GM23248 (cell line): ENCODE measurements at regions not wholly inside any gene's neighbourhood (a gene's known extent, or its start where the extent isn't known, plus 50 kb on each side); places are given as distances from the start of the nearest gene placed in this dataset.

Source experiments
- DNase-seq: peaks from one replicate; pipeline ENCODE4 v3.0.0-alpha.2; 2015
- H2AFZ ChIP-seq: fragments of 200-600 bp; sonication (generic); 2 replicates; pipeline ENCODE4 v1.6.1; 2016; ENCODE audit warnings: antibody characterized with exemption
- H3F3A ChIP-seq: fragments of 200-600 bp; sonication (generic); 2 replicates; pipeline ENCODE4 v1.6.1; 2016; ENCODE audit warnings: mild to moderate bottlenecking, antibody characterized with exemption, mixed run types; ENCODE audit not compliant: insufficient read depth
- H3K27ac ChIP-seq: fragments of 200-600 bp; sonication (generic); 2 replicates; pipeline ENCODE4 v1.5.1; 2016; ENCODE audit warnings: mild to moderate bottlenecking
- H3K27me3 ChIP-seq: fragments of 200-600 bp; sonication (generic); replicated peaks from 2 replicates; pipeline ENCODE4 v1.6.1; 2016; ENCODE audit warnings: mild to moderate bottlenecking; ENCODE audit not compliant: insufficient read depth
- H3K36me3 ChIP-seq: fragments of 200-600 bp; sonication (generic); 2 replicates; pipeline ENCODE4 v1.6.1; 2016; ENCODE audit warnings: low read depth, mild to moderate bottlenecking
- H3K4me1 ChIP-seq: fragments of 200-600 bp; sonication (generic); 2 replicates; pipeline ENCODE4 v1.6.1; 2016; ENCODE audit warnings: mild to moderate bottlenecking; ENCODE audit not compliant: insufficient read depth
- H3K4me2 ChIP-seq: fragments of 200-600 bp; sonication (generic); one replicate; pipeline ENCODE4 v1.6.1; 2016; ENCODE audit warnings: mild to moderate bottlenecking; ENCODE audit not compliant: unreplicated experiment
- H3K4me3 ChIP-seq: fragments of 200-600 bp; sonication (generic); 2 replicates; pipeline ENCODE4 v1.5.1; 2016; ENCODE audit warnings: mild to moderate bottlenecking
- H3K79me2 ChIP-seq: fragments of 200-600 bp; sonication (generic); 2 replicates; pipeline ENCODE4 v1.6.1; 2016; ENCODE audit warnings: mild to moderate bottlenecking; ENCODE audit not compliant: insufficient read depth
- H3K9ac ChIP-seq: fragments of 200-600 bp; sonication (generic); 2 replicates; pipeline ENCODE4 v1.6.1; 2016; ENCODE audit warnings: mild to moderate bottlenecking
- H3K9me2 ChIP-seq: fragments of 200-600 bp; sonication (generic); 2 replicates; pipeline ENCODE4 v1.6.1; 2016; ENCODE audit warnings: mixed run types, mild to moderate bottlenecking, moderate library complexity; ENCODE audit not compliant: insufficient read depth
- H3K9me3 ChIP-seq: fragments of 200-600 bp; sonication (generic); one replicate; pipeline ENCODE4 v1.6.1; 2017; ENCODE audit warnings: low read depth
- H4K20me1 ChIP-seq: fragments of 200-600 bp; sonication (generic); 2 replicates; pipeline ENCODE4 v1.6.0; 2016; ENCODE audit not compliant: insufficient read depth
- EZH2 ChIP-seq: fragments of 200-600 bp; sonication (generic); IDR thresholded peaks from 2 replicates; pipeline ENCODE4 v1.6.1; 2018; ENCODE audit warnings: antibody characterized with exemption, mild to moderate bottlenecking; ENCODE audit not compliant: insufficient read depth, poor library complexity, severe bottlenecking
- EZH2phosphoT487 ChIP-seq: fragments of 200-600 bp; sonication (generic); IDR thresholded peaks from 2 replicates; pipeline ENCODE4 v1.6.1; 2018; ENCODE audit warnings: antibody characterized with exemption, moderate library complexity, mild to moderate bottlenecking, low read depth; ENCODE audit not compliant: insufficient read depth
- WGBS, 2 experiments: methylation state at CpG; one replicate each; pipeline ENCODE4 v1.1.6; 2015 to 2017; ENCODE audit warnings: low lambda C conversion rate in 2 of 2, low coverage in 1 of 2; ENCODE audit errors: missing lambda C conversion rate in 2 of 2; 5-methylcytosine and 5-hydroxymethylcytosine counted together
- in situ Hi-C: fragments of 300-500 bp; cut with MboI; formaldehyde crosslinking; loops from 2 replicates; pipeline ENCODE4 v1.15.0; 2020

DNA sequence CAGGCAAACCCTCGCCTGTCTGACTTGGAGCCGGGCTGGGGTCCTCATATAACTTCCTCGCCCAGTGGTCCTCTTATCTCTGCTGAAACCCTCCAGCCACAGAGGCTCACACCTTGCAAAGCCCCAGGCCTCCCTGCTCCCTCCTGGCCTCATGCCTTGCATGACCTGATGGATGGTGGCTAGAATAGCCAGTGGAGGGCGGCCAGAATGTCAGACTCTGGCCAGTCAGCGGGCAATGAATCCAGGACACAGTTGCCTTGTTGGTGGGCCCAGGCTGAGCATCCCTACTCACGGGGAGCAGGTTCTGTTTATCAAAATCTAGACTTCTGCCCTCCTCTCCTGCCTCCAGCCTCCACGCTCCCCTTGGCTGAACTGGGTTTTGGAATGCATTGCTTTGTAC lies 69.1 kb upstream of the WNT11 start:
- H3K79me2 ChIP-seq: no peaks in the 10 kb centered on the region
- H3K9ac ChIP-seq: no peak overlapping the region
- TF ChIP-seq EZH2phosphoT487: no peak
- TF ChIP-seq EZH2: no peak
- 67 to 70% methylated on average over 7 of the region's 7 CpGs for WGBS, 2 experiments
- no peaks in the 10 kb centered on the region for H3K36me3 ChIP-seq
- H4K20me1 ChIP-seq: no peaks in the 10 kb centered on the region
- H3K9me3 ChIP-seq: no peaks in the 10 kb centered on the region
- in situ Hi-C loops: no loop called here
- H3K4me1 ChIP-seq: no peaks in the 10 kb centered on the region
- no peak for DNase-seq
- H3K9me2 ChIP-seq: no peaks in the 10 kb centered on the region
- no peaks in the 10 kb centered on the region for H3F3A ChIP-seq
- no peak overlapping the region for H3K4me2 ChIP-seq
- H3K27ac ChIP-seq: no peak overlapping the region
- H2AFZ ChIP-seq: no peak overlapping the region
- H3K4me3 ChIP-seq: no peak overlapping the region
- 0 out of 2 replicates have a peak, but pooled peaks cover 19% of the 10 kb centered on the region for H3K27me3 ChIP-seq

DNA sequence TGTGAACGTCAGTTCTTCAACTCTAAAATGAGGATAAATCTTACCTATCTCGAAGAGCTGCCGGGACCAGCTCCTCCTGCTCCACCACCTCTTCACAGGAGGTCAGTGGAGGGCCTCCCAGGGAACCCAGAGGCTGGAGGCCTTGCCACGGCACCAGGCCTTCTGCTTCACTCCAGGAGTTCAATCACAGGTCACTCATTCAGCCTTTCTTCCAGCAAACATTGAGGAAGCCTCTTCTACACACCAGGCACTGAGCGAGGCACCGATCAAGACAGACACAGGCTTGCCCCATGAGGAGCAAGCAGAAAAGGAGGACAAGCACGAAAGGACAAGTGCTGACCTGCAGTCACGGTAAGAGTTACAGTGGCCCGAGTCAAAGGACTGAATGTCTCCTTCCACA lies 64.8 kb upstream of the WNT11 start:
- H3K79me2 ChIP-seq: no peaks in the 10 kb centered on the region
- H3K9me2 ChIP-seq: no peaks in the 10 kb centered on the region
- no peaks in the 10 kb centered on the region for H4K20me1 ChIP-seq
- H3K9me3 ChIP-seq: no peaks in the 10 kb centered on the region
- 0 out of 2 replicates have a peak, but pooled peaks cover 17% of the 10 kb centered on the region for H3K27me3 ChIP-seq
- no peak overlapping the region for H3K27ac ChIP-seq
- H3F3A ChIP-seq: peaks cover 12% of the 10 kb centered on the region
- 74 to 80% methylated on average over 9 of the region's 9 CpGs for WGBS, 2 experiments
- in situ Hi-C loops: no loop called here
- H3K4me2 ChIP-seq: no peak overlapping the region
- TF ChIP-seq EZH2phosphoT487: no peak
- no peak for TF ChIP-seq EZH2
- no peaks in the 10 kb centered on the region for H3K36me3 ChIP-seq
- H2AFZ ChIP-seq: no peak overlapping the region
- no peak for DNase-seq
- H3K9ac ChIP-seq: no peak overlapping the region
- peaks cover 18% of the 10 kb centered on the region for H3K4me1 ChIP-seq
- no peak overlapping the region for H3K4me3 ChIP-seq

DNA sequence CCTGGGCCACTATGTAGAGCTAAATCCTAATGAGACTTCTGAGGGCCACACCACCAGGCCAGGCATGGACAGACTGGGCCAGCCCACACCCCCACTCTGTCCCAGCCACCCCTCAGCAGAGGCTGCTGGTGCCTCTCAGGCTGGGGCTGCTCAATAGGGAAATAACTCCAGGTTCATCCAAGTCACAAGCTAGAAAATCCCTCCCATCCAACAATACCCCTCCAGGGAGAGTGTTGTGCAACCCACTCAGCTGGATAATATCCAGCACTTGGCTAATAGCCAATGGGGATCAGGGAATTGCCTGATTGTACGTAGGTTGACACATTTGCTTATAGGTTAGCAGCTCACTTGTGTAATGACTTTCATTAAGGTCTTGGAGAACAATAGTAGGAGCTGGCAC lies 64.1 kb upstream of the WNT11 start:
- H3K4me2 ChIP-seq: no peak overlapping the region
- H3K79me2 ChIP-seq: no peaks in the 10 kb centered on the region
- 0 out of 2 replicates have a peak, but pooled peaks cover 11% of the 10 kb centered on the region for H3K27me3 ChIP-seq
- DNase-seq: no peak
- TF ChIP-seq EZH2phosphoT487 (no peak), EZH2 (no peak)
- no peak overlapping the region for H3K27ac ChIP-seq
- H3K36me3 ChIP-seq: no peaks in the 10 kb centered on the region
- H3F3A ChIP-seq: peaks cover 18% of the 10 kb centered on the region
- H3K9me2 ChIP-seq: no peaks in the 10 kb centered on the region
- no peaks in the 10 kb centered on the region for H4K20me1 ChIP-seq
- no peak overlapping the region for H2AFZ ChIP-seq
- in situ Hi-C loops: no loop called here
- 74 to 91% methylated on average over 1 of the region's 1 CpG for WGBS, 2 experiments
- H3K9ac ChIP-seq: no peak overlapping the region
- H3K4me1 ChIP-seq: peaks cover 25% of the 10 kb centered on the region
- H3K4me3 ChIP-seq: no peak overlapping the region
- H3K9me3 ChIP-seq: no peaks in the 10 kb centered on the region

DNA sequence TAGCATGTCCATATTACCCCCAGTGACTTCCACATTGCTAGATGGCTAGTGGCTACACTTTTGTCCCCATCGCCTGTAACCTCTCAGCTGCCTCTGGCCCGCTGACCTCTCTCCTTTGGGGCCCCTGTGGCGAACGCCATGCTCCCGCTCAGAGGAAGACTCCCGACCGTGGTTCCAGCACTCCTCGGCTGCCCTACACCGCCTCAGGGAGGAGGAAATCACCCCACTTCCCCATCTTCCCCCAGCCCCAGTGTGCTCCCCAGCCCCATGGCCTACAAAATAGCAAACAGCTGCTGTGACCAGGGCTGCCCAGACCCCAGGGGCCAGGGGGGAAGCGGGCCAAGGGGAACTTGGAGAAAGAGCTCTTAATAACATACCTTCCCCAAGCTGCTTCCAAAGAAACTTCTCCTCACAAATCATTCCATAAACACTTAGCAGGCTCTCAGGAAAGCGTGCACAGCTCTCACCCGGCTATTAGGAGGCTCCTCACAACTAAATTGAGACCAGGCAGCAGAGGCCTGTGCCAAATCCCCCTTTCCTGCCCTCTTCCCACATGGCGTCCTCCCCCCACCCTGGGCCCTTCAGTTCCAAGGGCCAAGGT lies 63.5 kb upstream of the WNT11 start:
- 51 to 53% methylated on average over 9 to 13 of the region's 13 CpGs for WGBS, 2 experiments
- H3K9ac ChIP-seq: no peak overlapping the region
- in situ Hi-C loops: no loop called here
- H3K27ac ChIP-seq: no peak overlapping the region
- H4K20me1 ChIP-seq: no peaks in the 10 kb centered on the region
- no peaks in the 10 kb centered on the region for H3K79me2 ChIP-seq
- peaks cover 22% of the 10 kb centered on the region for H3F3A ChIP-seq
- H3K36me3 ChIP-seq: no peaks in the 10 kb centered on the region
- 0 out of 2 replicates have a peak, but pooled peaks cover 4% of the 10 kb centered on the region for H3K27me3 ChIP-seq
- no peak overlapping the region for H3K4me3 ChIP-seq
- TF ChIP-seq EZH2 (no peak), EZH2phosphoT487 (no peak)
- DNase-seq: no peak
- H2AFZ ChIP-seq: no peak overlapping the region
- peaks cover 26% of the 10 kb centered on the region for H3K4me1 ChIP-seq
- H3K9me2 ChIP-seq: no peaks in the 10 kb centered on the region
- H3K4me2 ChIP-seq: no peak overlapping the region
- H3K9me3 ChIP-seq: no peaks in the 10 kb centered on the region
